ENCODE measurements at regions not wholly inside any gene's neighbourhood (a gene's known extent, or its start where the extent isn't known, plus 50 kb on each side); places are given as distances from the start of the nearest gene placed in this dataset.

DNA sequence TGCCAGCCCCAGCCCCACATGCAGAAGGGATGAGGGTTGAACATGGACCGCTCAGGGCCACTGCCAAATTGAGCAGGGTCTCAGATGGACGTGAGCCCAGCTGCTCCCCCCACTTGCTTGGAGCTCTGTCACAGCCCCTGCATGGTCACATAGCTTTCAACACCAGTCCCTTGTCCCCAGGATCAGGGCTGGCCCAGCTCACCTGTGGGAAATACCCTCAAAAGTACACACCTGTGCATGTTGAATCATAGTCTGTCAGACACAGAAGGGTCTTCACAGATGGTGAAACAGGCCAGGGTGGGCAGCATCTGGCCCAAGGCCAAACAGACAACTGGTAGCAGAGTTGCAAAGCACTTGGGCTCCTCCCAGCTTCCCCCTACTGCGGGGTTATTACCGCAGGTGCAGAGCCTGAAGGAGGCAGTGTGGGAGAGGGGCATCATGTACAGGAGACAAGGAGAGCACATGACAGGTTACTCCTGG is 77.6 kb upstream of the UNC5B start:
- 63% methylated on average over 4 of the region's 4 CpGs for WGBS
- Histone ChIP-seq H3K27ac (no peak overlapping the region), H3K27me3 (replicated peaks; ENCODE audit: insufficient read depth) (no peaks in the 10 kb centered on the region), H3K4me1 (replicated peaks) (peaks cover 4% of the 10 kb centered on the region), H3K4me3 (no peak overlapping the region), H3K36me3 (no peaks in the 10 kb centered on the region), H3K9me3 (no peaks in the 10 kb centered on the region)
- no peak for TF ChIP-seq POLR2A (IDR thresholded peaks at IDR 0.05)
- TF ChIP-seq POLR2AphosphoS5 (IDR thresholded peaks at IDR 0.05), result no peak
- TF ChIP-seq, protein P1, sequence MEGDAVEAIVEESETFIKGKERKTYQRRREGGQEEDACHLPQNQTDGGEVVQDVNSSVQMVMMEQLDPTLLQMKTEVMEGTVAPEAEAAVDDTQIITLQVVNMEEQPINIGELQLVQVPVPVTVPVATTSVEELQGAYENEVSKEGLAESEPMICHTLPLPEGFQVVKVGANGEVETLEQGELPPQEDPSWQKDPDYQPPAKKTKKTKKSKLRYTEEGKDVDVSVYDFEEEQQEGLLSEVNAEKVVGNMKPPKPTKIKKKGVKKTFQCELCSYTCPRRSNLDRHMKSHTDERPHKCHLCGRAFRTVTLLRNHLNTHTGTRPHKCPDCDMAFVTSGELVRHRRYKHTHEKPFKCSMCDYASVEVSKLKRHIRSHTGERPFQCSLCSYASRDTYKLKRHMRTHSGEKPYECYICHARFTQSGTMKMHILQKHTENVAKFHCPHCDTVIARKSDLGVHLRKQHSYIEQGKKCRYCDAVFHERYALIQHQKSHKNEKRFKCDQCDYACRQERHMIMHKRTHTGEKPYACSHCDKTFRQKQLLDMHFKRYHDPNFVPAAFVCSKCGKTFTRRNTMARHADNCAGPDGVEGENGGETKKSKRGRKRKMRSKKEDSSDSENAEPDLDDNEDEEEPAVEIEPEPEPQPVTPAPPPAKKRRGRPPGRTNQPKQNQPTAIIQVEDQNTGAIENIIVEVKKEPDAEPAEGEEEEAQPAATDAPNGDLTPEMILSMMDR (IDR thresholded peaks at IDR 0.05), result no peak
- intact Hi-C loops (cut with DNase I), result no loop called here
- DNase-seq (ENCODE audit: low spot score), result no peak

DNA sequence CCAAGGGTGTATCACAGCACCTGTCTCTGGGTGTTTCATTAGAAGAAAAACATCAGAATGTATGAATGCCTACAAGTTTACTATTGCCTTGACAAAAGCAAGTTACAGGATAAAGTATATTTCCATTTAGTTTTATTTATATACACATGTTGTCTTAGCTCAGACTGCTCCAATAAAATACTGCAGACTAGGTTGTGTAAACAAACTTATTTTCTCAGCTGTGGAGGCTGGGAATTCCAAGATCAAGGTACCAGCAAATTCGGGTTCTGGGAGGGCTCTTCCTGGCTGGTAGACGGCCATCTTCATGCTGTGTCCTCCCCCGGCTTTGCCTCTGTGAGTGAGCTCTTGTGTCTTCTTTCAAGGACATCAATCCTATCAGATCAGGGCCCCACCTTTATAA is 77.1 kb upstream of the UNC5B start:
- WGBS, result 34% methylated on average over 3 of the region's 3 CpGs
- Histone ChIP-seq H3K4me1 (replicated peaks) (peaks cover 4% of the 10 kb centered on the region), H3K27ac (no peak overlapping the region), H3K36me3 (no peaks in the 10 kb centered on the region), H3K4me3 (no peak overlapping the region), H3K27me3 (replicated peaks; ENCODE audit: insufficient read depth) (no peaks in the 10 kb centered on the region), H3K9me3 (no peaks in the 10 kb centered on the region)
- DNase-seq (ENCODE audit: low spot score), result no peak
- intact Hi-C loops (cut with DNase I), result no loop called here
- no peak for TF ChIP-seq POLR2A (IDR thresholded peaks at IDR 0.05)
- TF ChIP-seq, protein P1 (IDR thresholded peaks at IDR 0.05), result no peak
- TF ChIP-seq POLR2AphosphoS5 (IDR thresholded peaks at IDR 0.05), result peak; percentile 31

DNA sequence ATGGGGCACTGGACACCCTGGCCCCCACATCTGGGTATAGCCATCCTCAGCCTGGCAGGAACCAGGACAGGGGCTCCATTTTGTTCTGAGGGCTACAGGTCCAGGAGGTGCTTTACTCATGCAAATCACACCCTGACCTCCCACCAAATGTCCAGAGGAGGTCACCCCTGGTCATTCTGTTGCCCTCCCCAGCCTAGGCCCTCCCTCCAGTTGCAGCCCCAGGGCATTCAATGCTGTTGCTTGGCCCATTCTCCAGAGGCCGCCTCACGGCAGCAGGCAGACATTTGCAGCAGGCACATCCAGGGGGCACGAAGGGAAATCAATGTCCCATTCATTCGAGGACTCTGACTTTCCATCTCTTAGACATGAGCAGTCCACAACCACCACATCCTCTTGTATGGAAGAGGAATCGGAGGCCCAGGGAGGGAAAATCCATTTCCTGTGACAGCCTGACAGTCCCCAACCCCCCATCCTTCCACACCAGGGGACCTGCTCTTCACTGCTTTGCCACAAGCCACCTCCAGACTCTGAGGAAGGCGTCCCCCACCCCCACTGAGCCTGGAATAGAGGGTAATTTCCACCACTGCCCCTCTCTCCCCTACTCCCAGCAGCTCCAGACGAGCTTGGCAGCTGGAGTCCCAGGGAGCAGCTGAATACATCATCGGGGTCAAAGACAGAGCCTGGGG is 76.2 kb upstream of the UNC5B start:
- Histone ChIP-seq H3K36me3 (no peaks in the 10 kb centered on the region), H3K9me3 (no peaks in the 10 kb centered on the region), H3K4me3 (no peak overlapping the region), H3K27me3 (replicated peaks; ENCODE audit: insufficient read depth) (no peaks in the 10 kb centered on the region), H3K27ac (no peak overlapping the region), H3K4me1 (replicated peaks) (peaks cover 4% of the 10 kb centered on the region)
- WGBS, result 91% methylated on average over 8 of the region's 8 CpGs
- TF ChIP-seq, protein P1 (IDR thresholded peaks at IDR 0.05), result no peak
- TF ChIP-seq POLR2AphosphoS5 (IDR thresholded peaks at IDR 0.05) (no peak), POLR2A (IDR thresholded peaks at IDR 0.05) (no peak)
- no peak for DNase-seq (ENCODE audit: low spot score)
- intact Hi-C loops (cut with DNase I), result no loop called here

DNA sequence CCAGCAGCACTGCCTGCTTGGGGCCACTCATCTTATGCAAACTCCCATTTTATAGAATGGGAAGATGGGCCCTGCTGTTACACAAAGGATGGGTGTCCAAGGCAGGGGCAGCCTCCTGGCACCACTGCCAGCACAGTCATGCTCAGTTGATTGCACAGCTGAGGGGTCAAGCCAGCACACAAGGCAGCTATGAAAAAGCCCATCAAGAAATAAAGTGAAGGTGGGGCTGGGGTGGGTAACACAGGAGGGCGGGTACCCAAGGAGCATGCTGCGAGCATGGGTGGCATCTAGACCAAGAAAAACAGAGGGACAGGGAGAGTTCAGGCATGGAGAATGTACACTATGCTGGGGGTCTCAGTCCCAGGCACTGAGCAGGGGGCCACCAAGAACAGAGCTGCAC is 74.7 kb upstream of the UNC5B start:
- intact Hi-C loops (cut with DNase I), result no loop called here
- Histone ChIP-seq H3K4me3 (no peak overlapping the region), H3K9me3 (no peaks in the 10 kb centered on the region), H3K27me3 (replicated peaks; ENCODE audit: insufficient read depth) (no peaks in the 10 kb centered on the region), H3K36me3 (no peaks in the 10 kb centered on the region), H3K4me1 (replicated peaks) (peaks cover 4% of the 10 kb centered on the region), H3K27ac (no peak overlapping the region)
- WGBS, result 91% methylated on average over 2 of the region's 2 CpGs
- DNase-seq (ENCODE audit: low spot score), result no peak
- TF ChIP-seq, protein P1 (IDR thresholded peaks at IDR 0.05), result no peak
- TF ChIP-seq POLR2A (IDR thresholded peaks at IDR 0.05) (no peak), POLR2AphosphoS5 (IDR thresholded peaks at IDR 0.05) (no peak)

DNA sequence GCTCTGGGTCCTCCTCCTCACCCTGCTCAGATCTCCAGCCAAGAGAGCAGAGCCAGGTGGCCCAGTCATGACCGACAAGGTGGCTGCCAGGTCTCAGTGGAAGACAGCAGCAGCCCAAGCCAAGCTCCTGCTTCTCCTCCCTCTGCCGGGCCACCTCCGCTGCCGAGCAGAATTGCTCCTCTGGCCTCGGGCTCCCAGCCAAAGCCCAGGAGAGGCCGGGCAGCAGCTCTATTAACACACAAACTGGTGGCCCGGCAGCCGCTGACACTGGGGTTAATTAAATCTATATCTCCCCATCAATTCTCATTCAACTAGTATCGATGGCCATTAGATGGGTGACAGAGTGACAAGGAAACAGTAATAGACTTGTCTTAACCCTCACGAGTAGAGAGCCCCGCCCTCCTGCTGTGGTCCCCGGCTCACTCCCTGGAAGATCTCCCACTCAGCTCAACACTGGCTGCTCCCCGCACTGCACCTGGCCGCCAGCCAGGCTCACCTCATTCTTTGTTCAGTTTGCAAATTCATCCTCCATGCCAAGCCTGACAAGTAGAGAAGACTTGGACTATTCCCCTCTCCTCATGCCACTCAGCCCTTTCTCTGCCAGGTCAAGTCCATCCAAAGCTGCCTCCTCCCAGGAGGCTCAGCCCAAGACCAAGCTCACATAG is 74.1 kb upstream of the UNC5B start:
- no peak for DNase-seq (ENCODE audit: low spot score)
- intact Hi-C loops (cut with DNase I), result no loop called here
- Histone ChIP-seq H3K27ac (no peak overlapping the region), H3K27me3 (replicated peaks; ENCODE audit: insufficient read depth) (no peaks in the 10 kb centered on the region), H3K36me3 (no peaks in the 10 kb centered on the region), H3K4me1 (replicated peaks) (peaks cover 4% of the 10 kb centered on the region), H3K4me3 (no peak overlapping the region), H3K9me3 (no peaks in the 10 kb centered on the region)
- TF ChIP-seq, protein P1 (IDR thresholded peaks at IDR 0.05), result no peak
- no peak for TF ChIP-seq POLR2AphosphoS5 (IDR thresholded peaks at IDR 0.05)
- WGBS, result 14% methylated on average over 14 of the region's 14 CpGs
